GM23338 (cell line): ENCODE measurements at regions not wholly inside any gene's neighbourhood (a gene's known extent, or its start where the extent isn't known, plus 50 kb on each side); places are given as distances from the start of the nearest gene placed in this dataset.

Source experiments
- ATAC-seq: fragments of 200-7000 bp; cut with Tn5 transposase; 3 replicates; pipeline ENCODE4 v1.9.1; 2020
- DNase-seq: peaks from one replicate; pipeline ENCODE4 v3.0.0-alpha.2; 2015; ENCODE audit warnings: low spot score
- H2AFZ ChIP-seq: fragments of 200-600 bp; sonication (generic); 2 replicates; pipeline ENCODE4 v1.8.0; 2016; ENCODE audit warnings: antibody characterized with exemption, mild to moderate bottlenecking, moderate library complexity
- H3F3A ChIP-seq: fragments of 200-600 bp; sonication (generic); replicated peaks from 2 replicates; pipeline ENCODE4 v1.8.0; 2017; ENCODE audit warnings: antibody characterized with exemption, mixed run types, low read depth
- H3K27ac ChIP-seq: fragments of 200-600 bp; sonication (generic); 2 replicates; pipeline ENCODE4 v1.6.1; 2016; ENCODE audit warnings: low read depth
- H3K27me3 ChIP-seq: fragments of 200-600 bp; sonication (generic); 2 replicates; pipeline ENCODE4 v1.8.0; 2016; ENCODE audit warnings: mild to moderate bottlenecking, mixed run types, moderate library complexity; ENCODE audit not compliant: insufficient read depth
- H3K36me3 ChIP-seq: fragments of 200-600 bp; sonication (generic); 2 replicates; pipeline ENCODE4 v1.8.0; 2016; ENCODE audit warnings: mild to moderate bottlenecking; ENCODE audit not compliant: insufficient read depth
- H3K4me1 ChIP-seq: fragments of 200-600 bp; sonication (generic); 2 replicates; pipeline ENCODE4 v1.8.0; 2016; ENCODE audit warnings: mild to moderate bottlenecking, moderate library complexity; ENCODE audit not compliant: insufficient read depth
- H3K4me2 ChIP-seq: fragments of 200-600 bp; sonication (generic); 2 replicates; pipeline ENCODE4 v1.7.1; 2017; ENCODE audit warnings: mixed run types
- H3K4me3 ChIP-seq: fragments of 200-600 bp; sonication (generic); 2 replicates; pipeline ENCODE4 v1.6.1; 2016; ENCODE audit warnings: mixed run types
- H3K79me2 ChIP-seq: fragments of 200-600 bp; sonication (generic); replicated peaks from 2 replicates; pipeline ENCODE4 v1.8.0; 2017; ENCODE audit warnings: mild to moderate bottlenecking; ENCODE audit not compliant: insufficient read depth
- H3K9me2 ChIP-seq: fragments of 200-600 bp; sonication (generic); 2 replicates; pipeline ENCODE4 v1.8.0; 2017; ENCODE audit not compliant: insufficient read depth
- H4K20me1 ChIP-seq: fragments of 200-600 bp; sonication (generic); replicated peaks from 2 replicates; pipeline ENCODE4 v1.8.0; 2017; ENCODE audit warnings: mild to moderate bottlenecking; ENCODE audit not compliant: insufficient read depth
- H3K27ac Mint-ChIP-seq: 2 replicates; pipeline ENCODE4 v1.8.0; 2020; ENCODE audit warnings: inconsistent platforms, mild to moderate bottlenecking, moderate library complexity, mixed read lengths
- H3K27me3 Mint-ChIP-seq: 3 replicates; pipeline ENCODE4 v1.8.0; 2022; ENCODE audit warnings: low read depth, mild to moderate bottlenecking, moderate library complexity, mixed read lengths, inconsistent platforms; ENCODE audit not compliant: insufficient read depth, poor library complexity
- H3K36me3 Mint-ChIP-seq: 3 replicates; pipeline ENCODE4 v1.8.0; 2021; ENCODE audit warnings: low read depth, mild to moderate bottlenecking, inconsistent platforms, moderate library complexity, mixed read lengths
- H3K4me1 Mint-ChIP-seq: 3 replicates; pipeline ENCODE4 v1.8.0; 2020; ENCODE audit warnings: mild to moderate bottlenecking, inconsistent platforms, mixed read lengths
- H3K4me3 Mint-ChIP-seq: 3 replicates; pipeline ENCODE4 v1.8.0; 2021; ENCODE audit warnings: moderate library complexity, mild to moderate bottlenecking, inconsistent platforms, mixed read lengths
- H3K9me3 Mint-ChIP-seq: 3 replicates; pipeline ENCODE4 v1.8.0; 2020; ENCODE audit warnings: moderate library complexity, mild to moderate bottlenecking, inconsistent platforms, mixed read lengths
- CREB1 ChIP-seq: fragments of 250-450 bp; sonication (Bioruptor Pico); IDR thresholded peaks from 2 replicates; pipeline ENCODE4 v1.5.0; 2020; ENCODE audit warnings: low read depth, mild to moderate bottlenecking, moderate library complexity
- EZH2 ChIP-seq: fragments of 200-600 bp; sonication (generic); IDR thresholded peaks from one replicate; pipeline ENCODE4 v1.8.0; 2017; ENCODE audit warnings: antibody characterized with exemption, mild to moderate bottlenecking, low read depth; ENCODE audit not compliant: unreplicated experiment
- EZH2phosphoT487 ChIP-seq: fragments of 200-600 bp; sonication (generic); IDR thresholded peaks from one replicate; pipeline ENCODE4 v1.8.1; 2018; ENCODE audit warnings: antibody characterized with exemption; ENCODE audit not compliant: unreplicated experiment
- NANOG ChIP-seq: IDR thresholded peaks from 2 replicates; pipeline ENCODE4 v1.6.1; 2016; ENCODE audit warnings: antibody characterized with exemption, borderline replicate concordance
- POLR2AphosphoS5 ChIP-seq: IDR thresholded peaks from 2 replicates; pipeline ENCODE4 v1.6.1; 2016; ENCODE audit warnings: antibody characterized with exemption, low read depth
- ZNF114 ChIP-seq: fragments of 250-450 bp; sonication (Bioruptor Pico); IDR thresholded peaks from 2 replicates; pipeline ENCODE4 v1.5.0; 2020; ENCODE audit warnings: mild to moderate bottlenecking, moderate library complexity
- ZNF331 ChIP-seq: fragments of 250-450 bp; sonication (Bioruptor Pico); IDR thresholded peaks from 2 replicates; pipeline ENCODE4 v1.5.0; 2020; ENCODE audit warnings: low read depth, mild to moderate bottlenecking, moderate library complexity
- TF ChIP-seq, protein P1 (sequence below): IDR thresholded peaks from one replicate; pipeline ENCODE4 v1.6.1; 2018; ENCODE audit warnings: antibody characterized with exemption; ENCODE audit not compliant: unreplicated experiment
- TF ChIP-seq, protein P2 (sequence below), 2 experiments: fragments of 200-600 bp in 1 of 2; sonication (generic) in 1 of 2; conservative IDR thresholded peaks; 2 replicates each; pipeline versions ENCODE4 v1.5.1 to v1.6.1; 2016 to 2017; ENCODE audit warnings: antibody characterized with exemption in 2 of 2, low read depth in 2 of 2, mild to moderate bottlenecking in 2 of 2, moderate library complexity in 1 of 2

DNA sequence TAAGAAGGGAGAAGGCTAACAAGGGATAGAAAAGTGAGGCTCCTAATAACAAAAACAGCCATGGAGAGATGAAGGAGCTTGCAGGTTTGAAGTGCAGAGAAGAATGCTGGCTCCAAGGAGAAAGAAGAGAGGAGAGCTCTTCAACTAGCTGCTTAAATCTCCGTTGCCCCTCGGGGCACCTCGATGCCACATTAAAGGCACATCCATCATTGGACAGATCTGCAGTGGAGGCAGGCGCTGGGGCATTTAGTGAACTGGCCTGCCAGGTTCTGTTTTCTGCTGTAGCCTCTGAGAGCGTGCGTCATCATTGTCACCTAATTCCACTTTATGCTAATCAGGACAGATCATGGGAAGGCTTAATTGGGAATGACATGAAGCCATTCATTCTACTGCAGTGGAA lies 1426.2 kb upstream of the WWC1 start:
- H3K9me3 Mint-ChIP-seq: no peaks in the 10 kb centered on the region
- Histone ChIP-seq H3K27ac (no peak overlapping the region), H3F3A (no peaks in the 10 kb centered on the region), H3K4me3 (no peak overlapping the region), H3K9me2 (no peaks in the 10 kb centered on the region), H3K36me3 (no peaks in the 10 kb centered on the region), H3K4me1 (no peaks in the 10 kb centered on the region), H3K4me2 (no peak overlapping the region), H4K20me1 (no peaks in the 10 kb centered on the region), H3K27me3 (no peaks in the 10 kb centered on the region), H3K79me2 (no peaks in the 10 kb centered on the region), H2AFZ (0 out of 2 replicates have a peak overlapping the region, but pooled peaks have one; percentile 25)
- no peaks in the 10 kb centered on the region for H3K27me3 Mint-ChIP-seq
- no peaks in the 10 kb centered on the region for H3K36me3 Mint-ChIP-seq
- TF ChIP-seq POLR2AphosphoS5: no peak
- TF ChIP-seq EZH2phosphoT487: no peak
- no peak for TF ChIP-seq CREB1 (CRISPR knock-in tag)
- no peak for TF ChIP-seq ZNF114 (CRISPR knock-in tag)
- TF ChIP-seq, protein P1, sequence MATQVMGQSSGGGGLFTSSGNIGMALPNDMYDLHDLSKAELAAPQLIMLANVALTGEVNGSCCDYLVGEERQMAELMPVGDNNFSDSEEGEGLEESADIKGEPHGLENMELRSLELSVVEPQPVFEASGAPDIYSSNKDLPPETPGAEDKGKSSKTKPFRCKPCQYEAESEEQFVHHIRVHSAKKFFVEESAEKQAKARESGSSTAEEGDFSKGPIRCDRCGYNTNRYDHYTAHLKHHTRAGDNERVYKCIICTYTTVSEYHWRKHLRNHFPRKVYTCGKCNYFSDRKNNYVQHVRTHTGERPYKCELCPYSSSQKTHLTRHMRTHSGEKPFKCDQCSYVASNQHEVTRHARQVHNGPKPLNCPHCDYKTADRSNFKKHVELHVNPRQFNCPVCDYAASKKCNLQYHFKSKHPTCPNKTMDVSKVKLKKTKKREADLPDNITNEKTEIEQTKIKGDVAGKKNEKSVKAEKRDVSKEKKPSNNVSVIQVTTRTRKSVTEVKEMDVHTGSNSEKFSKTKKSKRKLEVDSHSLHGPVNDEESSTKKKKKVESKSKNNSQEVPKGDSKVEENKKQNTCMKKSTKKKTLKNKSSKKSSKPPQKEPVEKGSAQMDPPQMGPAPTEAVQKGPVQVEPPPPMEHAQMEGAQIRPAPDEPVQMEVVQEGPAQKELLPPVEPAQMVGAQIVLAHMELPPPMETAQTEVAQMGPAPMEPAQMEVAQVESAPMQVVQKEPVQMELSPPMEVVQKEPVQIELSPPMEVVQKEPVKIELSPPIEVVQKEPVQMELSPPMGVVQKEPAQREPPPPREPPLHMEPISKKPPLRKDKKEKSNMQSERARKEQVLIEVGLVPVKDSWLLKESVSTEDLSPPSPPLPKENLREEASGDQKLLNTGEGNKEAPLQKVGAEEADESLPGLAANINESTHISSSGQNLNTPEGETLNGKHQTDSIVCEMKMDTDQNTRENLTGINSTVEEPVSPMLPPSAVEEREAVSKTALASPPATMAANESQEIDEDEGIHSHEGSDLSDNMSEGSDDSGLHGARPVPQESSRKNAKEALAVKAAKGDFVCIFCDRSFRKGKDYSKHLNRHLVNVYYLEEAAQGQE: no peak
- TF ChIP-seq NANOG: no peak
- no peak for TF ChIP-seq EZH2
- TF ChIP-seq, protein P2, sequence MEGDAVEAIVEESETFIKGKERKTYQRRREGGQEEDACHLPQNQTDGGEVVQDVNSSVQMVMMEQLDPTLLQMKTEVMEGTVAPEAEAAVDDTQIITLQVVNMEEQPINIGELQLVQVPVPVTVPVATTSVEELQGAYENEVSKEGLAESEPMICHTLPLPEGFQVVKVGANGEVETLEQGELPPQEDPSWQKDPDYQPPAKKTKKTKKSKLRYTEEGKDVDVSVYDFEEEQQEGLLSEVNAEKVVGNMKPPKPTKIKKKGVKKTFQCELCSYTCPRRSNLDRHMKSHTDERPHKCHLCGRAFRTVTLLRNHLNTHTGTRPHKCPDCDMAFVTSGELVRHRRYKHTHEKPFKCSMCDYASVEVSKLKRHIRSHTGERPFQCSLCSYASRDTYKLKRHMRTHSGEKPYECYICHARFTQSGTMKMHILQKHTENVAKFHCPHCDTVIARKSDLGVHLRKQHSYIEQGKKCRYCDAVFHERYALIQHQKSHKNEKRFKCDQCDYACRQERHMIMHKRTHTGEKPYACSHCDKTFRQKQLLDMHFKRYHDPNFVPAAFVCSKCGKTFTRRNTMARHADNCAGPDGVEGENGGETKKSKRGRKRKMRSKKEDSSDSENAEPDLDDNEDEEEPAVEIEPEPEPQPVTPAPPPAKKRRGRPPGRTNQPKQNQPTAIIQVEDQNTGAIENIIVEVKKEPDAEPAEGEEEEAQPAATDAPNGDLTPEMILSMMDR (conservative IDR thresholded peaks at IDR 0.05; ENCODE audit: low read depth in 2 of 2): no peak
- H3K4me1 Mint-ChIP-seq: peaks cover 6% of the 10 kb centered on the region; the same call in 2 of the 3 replicates
- no peak overlapping the region for H3K4me3 Mint-ChIP-seq
- ATAC-seq (no peak), DNase-seq (no peak)
- no peak overlapping the region for H3K27ac Mint-ChIP-seq

DNA sequence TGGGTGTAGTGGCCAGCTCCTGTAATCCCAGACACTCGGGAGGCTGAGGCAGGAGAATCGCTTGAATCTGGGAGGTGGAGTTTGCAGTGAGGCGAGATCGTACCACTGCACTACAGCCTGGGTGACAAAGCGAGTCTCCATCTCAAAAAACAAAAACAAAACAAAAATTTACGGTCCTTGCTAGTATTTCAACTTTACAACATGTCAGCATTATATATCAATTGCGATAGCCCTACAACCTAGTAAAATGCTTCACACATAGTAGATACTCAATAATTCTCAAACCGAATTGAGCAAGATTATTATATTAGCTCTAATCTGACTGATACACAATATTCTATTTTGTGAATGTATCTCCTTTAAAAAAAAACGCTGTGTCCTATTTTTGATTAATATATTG lies 1411.0 kb upstream of the WWC1 start:
- peaks cover 27% of the 10 kb centered on the region for H3K4me1 Mint-ChIP-seq
- no peak for DNase-seq
- Histone ChIP-seq H4K20me1 (no peaks in the 10 kb centered on the region), H3F3A (no peaks in the 10 kb centered on the region), H2AFZ (no peak overlapping the region), H3K4me2 (no peak overlapping the region), H3K27me3 (no peaks in the 10 kb centered on the region), H3K4me3 (no peak overlapping the region), H3K79me2 (no peaks in the 10 kb centered on the region), H3K4me1 (peaks cover 20% of the 10 kb centered on the region), H3K9me2 (no peaks in the 10 kb centered on the region), H3K36me3 (no peaks in the 10 kb centered on the region), H3K27ac (no peak overlapping the region)
- no peak overlapping the region for H3K4me3 Mint-ChIP-seq
- no peaks in the 10 kb centered on the region for H3K27me3 Mint-ChIP-seq
- no peaks in the 10 kb centered on the region for H3K36me3 Mint-ChIP-seq
- H3K9me3 Mint-ChIP-seq: no peaks in the 10 kb centered on the region
- no peak overlapping the region for H3K27ac Mint-ChIP-seq
- ATAC-seq: no peak
- TF ChIP-seq ZNF331 (CRISPR knock-in tag) (no peak), CREB1 (CRISPR knock-in tag) (no peak), NANOG (no peak)
- TF ChIP-seq, protein P2 (conservative IDR thresholded peaks at IDR 0.05; ENCODE audit: low read depth in 2 of 2): no peak
